ENCODE measurements at regions not wholly inside any gene's neighbourhood (a gene's known extent, or its start where the extent isn't known, plus 50 kb on each side); places are given as distances from the start of the nearest gene placed in this dataset.

GRCh38 chr12:105740369-105740768, 398.4 kb downstream of the NUAK1 start:
- TF ChIP-seq, protein P1, sequence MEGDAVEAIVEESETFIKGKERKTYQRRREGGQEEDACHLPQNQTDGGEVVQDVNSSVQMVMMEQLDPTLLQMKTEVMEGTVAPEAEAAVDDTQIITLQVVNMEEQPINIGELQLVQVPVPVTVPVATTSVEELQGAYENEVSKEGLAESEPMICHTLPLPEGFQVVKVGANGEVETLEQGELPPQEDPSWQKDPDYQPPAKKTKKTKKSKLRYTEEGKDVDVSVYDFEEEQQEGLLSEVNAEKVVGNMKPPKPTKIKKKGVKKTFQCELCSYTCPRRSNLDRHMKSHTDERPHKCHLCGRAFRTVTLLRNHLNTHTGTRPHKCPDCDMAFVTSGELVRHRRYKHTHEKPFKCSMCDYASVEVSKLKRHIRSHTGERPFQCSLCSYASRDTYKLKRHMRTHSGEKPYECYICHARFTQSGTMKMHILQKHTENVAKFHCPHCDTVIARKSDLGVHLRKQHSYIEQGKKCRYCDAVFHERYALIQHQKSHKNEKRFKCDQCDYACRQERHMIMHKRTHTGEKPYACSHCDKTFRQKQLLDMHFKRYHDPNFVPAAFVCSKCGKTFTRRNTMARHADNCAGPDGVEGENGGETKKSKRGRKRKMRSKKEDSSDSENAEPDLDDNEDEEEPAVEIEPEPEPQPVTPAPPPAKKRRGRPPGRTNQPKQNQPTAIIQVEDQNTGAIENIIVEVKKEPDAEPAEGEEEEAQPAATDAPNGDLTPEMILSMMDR (IDR thresholded peaks at IDR 0.05 in 2 of 3, conservative IDR thresholded peaks at IDR 0.05 in 1 of 3; ENCODE audit: control insufficient read depth in 2 of 3, extremely low read depth in 1 of 3, insufficient read depth in 1 of 3, low read depth in 3 of 3, low read length in 3 of 3): no peak
- TF ChIP-seq JUND (IDR thresholded peaks at IDR 0.05; ENCODE audit: low read depth, low read length): no peak
- TF ChIP-seq ATF2 (IDR thresholded peaks at IDR 0.05; ENCODE audit: low read length): no peak
- no peak for TF ChIP-seq CREB1 (IDR thresholded peaks at IDR 0.05; ENCODE audit: low read depth)
- TF ChIP-seq POLR2A (IDR thresholded peaks at IDR 0.05; ENCODE audit: low read depth, low read length): no peak
- no peak for TF ChIP-seq NR2C1 (IDR thresholded peaks at IDR 0.05)
- TF ChIP-seq YBX1 (IDR thresholded peaks at IDR 0.05): no peak
- TF ChIP-seq SPI1 (IDR thresholded peaks at IDR 0.05; ENCODE audit: borderline replicate concordance, insufficient read depth, low read depth, low read length): no peak
- no peak for TF ChIP-seq EZH2 (IDR thresholded peaks at IDR 0.05; ENCODE audit: borderline replicate concordance, control insufficient read depth, low read depth, low read length)
- TF ChIP-seq NR2C2 (IDR thresholded peaks at IDR 0.05; ENCODE audit: borderline replicate concordance, control insufficient read depth, insufficient read length, low read depth): no peak
- no peak for TF ChIP-seq ETV6 (conservative IDR thresholded peaks at IDR 0.05 in 1 of 2, IDR thresholded peaks at IDR 0.05 in 1 of 2; ENCODE audit: borderline replicate concordance in 1 of 2, low read depth in 1 of 2)
- TF ChIP-seq NRF1 (conservative IDR thresholded peaks at IDR 0.05; ENCODE audit: low read depth, low read length): no peak
- TF ChIP-seq EP300 (IDR thresholded peaks at IDR 0.05; ENCODE audit: borderline replicate concordance in 1 of 2, control insufficient read depth in 1 of 2, low read depth in 2 of 2, low read length in 2 of 2): no peak
- no peak for TF ChIP-seq PRDM15 (CRISPR knock-in tag; IDR thresholded peaks at IDR 0.05)
